IMR-90 (cell line): ENCODE measurements at regions not wholly inside any gene's neighbourhood (a gene's known extent, or its start where the extent isn't known, plus 50 kb on each side); places are given as distances from the start of the nearest gene placed in this dataset.

ENCODE experiments used
- CEBPB ChIP-seq: IDR thresholded peaks from 2 replicates; pipeline ENCODE4 v1.6.1; 2012; ENCODE audit warnings: low read depth, low read length, improper control_type of control experiment
- CHD1 ChIP-seq: IDR thresholded peaks from 2 replicates; pipeline ENCODE4 v1.6.1; 2012; ENCODE audit warnings: low read depth, low read length, improper control_type of control experiment
- MAZ ChIP-seq: IDR thresholded peaks from 2 replicates; pipeline ENCODE4 v1.6.1; 2012; ENCODE audit warnings: low read depth, mild to moderate bottlenecking, low read length, improper control_type of control experiment, moderate library complexity, borderline replicate concordance
- MXI1 ChIP-seq: IDR thresholded peaks from 2 replicates; pipeline ENCODE4 v1.6.1; 2012; ENCODE audit warnings: low read depth, mild to moderate bottlenecking, low read length, moderate library complexity, borderline replicate concordance
- POLR2A ChIP-seq: IDR thresholded peaks from 2 replicates; pipeline ENCODE4 v1.6.1; 2012; ENCODE audit warnings: mild to moderate bottlenecking, low read depth, low read length
- RAD21 ChIP-seq: IDR thresholded peaks from 2 replicates; pipeline ENCODE4 v1.6.1; 2012; ENCODE audit warnings: low read length, improper control_type of control experiment
- RCOR1 ChIP-seq: IDR thresholded peaks from 2 replicates; pipeline ENCODE4 v1.6.1; 2012; ENCODE audit warnings: mild to moderate bottlenecking, low read length, improper control_type of control experiment; ENCODE audit not compliant: insufficient replicate concordance
- RFX5 ChIP-seq: IDR thresholded peaks from 2 replicates; pipeline ENCODE4 v1.8.0; 2012; ENCODE audit warnings: low read depth, mild to moderate bottlenecking, low read length, moderate library complexity
- TF ChIP-seq, protein P1 (sequence below): conservative IDR thresholded peaks from 2 replicates; pipeline ENCODE4 v1.5.1; 2012; ENCODE audit warnings: mild to moderate bottlenecking, low read depth, low read length, improper control_type of control experiment
- TF ChIP-seq, protein P2 (sequence below): fragments of 150-350 bp; IDR thresholded peaks from 2 replicates; pipeline ENCODE4 v1.6.1; 2016; ENCODE audit warnings: low read depth, mild to moderate bottlenecking, low read length, moderate library complexity, borderline replicate concordance

DNA sequence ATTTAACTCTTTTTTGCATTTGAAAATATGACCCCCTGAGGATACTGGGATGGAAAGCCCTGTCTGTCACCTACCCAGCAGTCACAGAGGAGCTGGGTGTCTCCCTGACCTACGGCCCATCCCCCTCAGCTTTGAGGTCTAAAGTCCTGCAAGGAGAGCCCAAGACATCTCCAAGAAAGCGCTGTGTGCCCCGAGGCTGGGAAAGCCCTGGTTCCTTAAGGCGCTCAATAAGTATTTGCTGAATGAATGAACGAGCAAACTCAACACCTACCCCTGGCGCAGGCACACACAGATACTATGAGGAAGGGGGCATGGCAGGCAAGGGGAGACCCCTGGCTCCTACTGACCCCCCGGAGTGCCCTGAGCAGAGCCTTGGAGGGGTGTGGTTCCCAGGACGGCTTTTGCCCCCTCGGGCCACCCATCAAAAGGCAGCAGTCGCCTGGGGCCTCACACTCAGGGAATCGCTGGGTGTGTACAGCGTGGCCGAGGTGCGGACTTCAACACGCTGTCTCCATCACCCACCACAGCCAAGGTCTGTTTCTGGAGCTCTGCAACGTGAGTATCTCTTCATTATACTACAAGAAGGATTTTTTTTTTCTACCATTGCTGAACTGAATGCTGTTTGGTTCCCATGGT is 211.6 kb downstream of the ERCC6L2 start:
- TF ChIP-seq POLR2A (no peak), MAZ (no peak), CEBPB (no peak), MXI1 (no peak), RFX5 (no peak), CHD1 (no peak), RAD21 (no peak), RCOR1 (no peak)
- TF ChIP-seq, protein P1, sequence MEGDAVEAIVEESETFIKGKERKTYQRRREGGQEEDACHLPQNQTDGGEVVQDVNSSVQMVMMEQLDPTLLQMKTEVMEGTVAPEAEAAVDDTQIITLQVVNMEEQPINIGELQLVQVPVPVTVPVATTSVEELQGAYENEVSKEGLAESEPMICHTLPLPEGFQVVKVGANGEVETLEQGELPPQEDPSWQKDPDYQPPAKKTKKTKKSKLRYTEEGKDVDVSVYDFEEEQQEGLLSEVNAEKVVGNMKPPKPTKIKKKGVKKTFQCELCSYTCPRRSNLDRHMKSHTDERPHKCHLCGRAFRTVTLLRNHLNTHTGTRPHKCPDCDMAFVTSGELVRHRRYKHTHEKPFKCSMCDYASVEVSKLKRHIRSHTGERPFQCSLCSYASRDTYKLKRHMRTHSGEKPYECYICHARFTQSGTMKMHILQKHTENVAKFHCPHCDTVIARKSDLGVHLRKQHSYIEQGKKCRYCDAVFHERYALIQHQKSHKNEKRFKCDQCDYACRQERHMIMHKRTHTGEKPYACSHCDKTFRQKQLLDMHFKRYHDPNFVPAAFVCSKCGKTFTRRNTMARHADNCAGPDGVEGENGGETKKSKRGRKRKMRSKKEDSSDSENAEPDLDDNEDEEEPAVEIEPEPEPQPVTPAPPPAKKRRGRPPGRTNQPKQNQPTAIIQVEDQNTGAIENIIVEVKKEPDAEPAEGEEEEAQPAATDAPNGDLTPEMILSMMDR, result no peak
- TF ChIP-seq, protein P2, sequence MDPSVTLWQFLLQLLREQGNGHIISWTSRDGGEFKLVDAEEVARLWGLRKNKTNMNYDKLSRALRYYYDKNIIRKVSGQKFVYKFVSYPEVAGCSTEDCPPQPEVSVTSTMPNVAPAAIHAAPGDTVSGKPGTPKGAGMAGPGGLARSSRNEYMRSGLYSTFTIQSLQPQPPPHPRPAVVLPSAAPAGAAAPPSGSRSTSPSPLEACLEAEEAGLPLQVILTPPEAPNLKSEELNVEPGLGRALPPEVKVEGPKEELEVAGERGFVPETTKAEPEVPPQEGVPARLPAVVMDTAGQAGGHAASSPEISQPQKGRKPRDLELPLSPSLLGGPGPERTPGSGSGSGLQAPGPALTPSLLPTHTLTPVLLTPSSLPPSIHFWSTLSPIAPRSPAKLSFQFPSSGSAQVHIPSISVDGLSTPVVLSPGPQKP, result no peak
